ENCODE measurements at regions not wholly inside any gene's neighbourhood (a gene's known extent, or its start where the extent isn't known, plus 50 kb on each side); places are given as distances from the start of the nearest gene placed in this dataset.
"Not testable (repeated sequence)": the region's sequence is repeated elsewhere in the genome, so short reads cannot be mapped to it uniquely, and the experiment has no call there.

GRCh38 chr2:53208815-53209214 is 558.8 kb upstream of the CHAC2 start:
- no peak overlapping the region for H3K4me3 ChIP-seq
- DNase-seq, result no peak
- H3K9me3 ChIP-seq, result no peaks in the 10 kb centered on the region
- H3K27me3 ChIP-seq, result no peaks in the 10 kb centered on the region
- TF ChIP-seq CTCF (IDR thresholded peaks at IDR 0.05) (no peak), POLR2A (IDR thresholded peaks at IDR 0.05) (no peak), EP300 (IDR thresholded peaks at IDR 0.05) (no peak), POLR2AphosphoS5 (IDR thresholded peaks at IDR 0.05) (no peak)
- no peaks in the 10 kb centered on the region for H3K4me1 ChIP-seq
- intact Hi-C loops (cut with DNase I), result no loop called here
- no peak overlapping the region for H3K27ac ChIP-seq
- 61 to 65% methylated on average over 4 of the region's 4 CpGs for WGBS, 2 donors
- H3K36me3 ChIP-seq, result no peaks in the 10 kb centered on the region

- DNase-seq; H3K27ac ChIP-seq; H3K36me3 ChIP-seq; H3K4me1 ChIP-seq; intact Hi-C loops (cut with DNase I); H3K9me3 ChIP-seq; H3K27me3 ChIP-seq; H3K4me3 ChIP-seq: not testable (repeated sequence)
- 59 to 74% methylated on average over 1 of the region's 1 CpG for WGBS, 2 donors
Measured at GRCh38 chr2:53206226-53206625, 561.4 kb upstream of the CHAC2 start.

GRCh38 chr2:53202063-53202462 is 565.5 kb upstream of the CHAC2 start:
- WGBS, 2 donors, result 5 to 17% methylated on average over 3 of the region's 3 CpGs

GRCh38 chr2:53200072-53200471 is 567.5 kb upstream of the CHAC2 start:
- no peaks in the 10 kb centered on the region for H3K36me3 ChIP-seq
- H3K27me3 ChIP-seq, result no peaks in the 10 kb centered on the region
- no peak overlapping the region for H3K4me3 ChIP-seq
- no peak overlapping the region for H3K27ac ChIP-seq
- DNase-seq, result no peak
- no peaks in the 10 kb centered on the region for H3K9me3 ChIP-seq
- H3K4me1 ChIP-seq, result no peaks in the 10 kb centered on the region
- WGBS, 2 donors, result 88 to 90% methylated on average over 3 of the region's 3 CpGs
- TF ChIP-seq POLR2AphosphoS5 (IDR thresholded peaks at IDR 0.05) (no peak), EP300 (IDR thresholded peaks at IDR 0.05) (no peak), POLR2A (IDR thresholded peaks at IDR 0.05) (no peak), CTCF (IDR thresholded peaks at IDR 0.05) (no peak)
- intact Hi-C loops (cut with DNase I), result no loop called here

More at GRCh38 chr2:53202063-53202462, 565.5 kb upstream of the CHAC2 start:
- no peak for DNase-seq
- Histone ChIP-seq H3K27me3 (no peaks in the 10 kb centered on the region), H3K9me3 (no peaks in the 10 kb centered on the region), H3K4me3 (no peak overlapping the region), H3K4me1 (no peaks in the 10 kb centered on the region), H3K27ac (no peak overlapping the region), H3K36me3 (no peaks in the 10 kb centered on the region)
- intact Hi-C loops (cut with DNase I), result no loop called here
- no peak for TF ChIP-seq CTCF (IDR thresholded peaks at IDR 0.05)
- TF ChIP-seq EP300 (IDR thresholded peaks at IDR 0.05), result no peak
- no peak for TF ChIP-seq POLR2A (IDR thresholded peaks at IDR 0.05)
- no peak for TF ChIP-seq POLR2AphosphoS5 (IDR thresholded peaks at IDR 0.05)

GRCh38 chr2:53188851-53189510 is 578.6 kb upstream of the CHAC2 start:
- WGBS, 2 donors, result 65 to 70% methylated on average over 7 of the region's 7 CpGs
- H3K9me3 ChIP-seq, result no peaks in the 10 kb centered on the region
- DNase-seq, result no peak
- H3K27me3 ChIP-seq, result no peaks in the 10 kb centered on the region
- intact Hi-C loops (cut with DNase I), result no loop called here
- TF ChIP-seq EP300 (IDR thresholded peaks at IDR 0.05) (no peak), POLR2A (IDR thresholded peaks at IDR 0.05) (no peak)
- H3K4me1 ChIP-seq, result peaks cover 0 to 12% (median 4%) of the 10 kb centered on the region in 4 donors
- no peak overlapping the region for H3K4me3 ChIP-seq
- no peaks in the 10 kb centered on the region for H3K36me3 ChIP-seq
- no peak overlapping the region for H3K27ac ChIP-seq

GRCh38 chr2:53183581-53183980 is 584.0 kb upstream of the CHAC2 start:
- Histone ChIP-seq H3K27me3 (no peaks in the 10 kb centered on the region), H3K27ac (no peak overlapping the region), H3K4me3 (no peak overlapping the region), H3K9me3 (no peaks in the 10 kb centered on the region), H3K36me3 (no peaks in the 10 kb centered on the region), H3K4me1 (peaks cover 0 to 8% (median under 1%) of the 10 kb centered on the region in 4 donors)
- intact Hi-C loops (cut with DNase I), result no loop called here
- no peak for TF ChIP-seq POLR2AphosphoS5 (IDR thresholded peaks at IDR 0.05)
- TF ChIP-seq POLR2A (IDR thresholded peaks at IDR 0.05), result no peak
- TF ChIP-seq CTCF (IDR thresholded peaks at IDR 0.05), result no peak
- no peak for TF ChIP-seq EP300 (IDR thresholded peaks at IDR 0.05)
- no peak for DNase-seq

Measured in sigmoid colon (tissue), 6 donors.